GM12878 (cell line): ENCODE measurements at regions not wholly inside any gene's neighbourhood (a gene's known extent, or its start where the extent isn't known, plus 50 kb on each side); places are given as distances from the start of the nearest gene placed in this dataset.

Experiments used
- ATAC-seq: fragments of 200-7000 bp; cut with Tn5 transposase; 3 replicates; pipeline ENCODE4 v1.9.1; 2020; ENCODE audit warnings: mild to moderate bottlenecking, moderate library complexity
- BruUV-seq: library from RNA; stranded (reverse); fragments of 400-500 nt; replicated peaks from 2 replicates; lab custom pipeline; 2021; lab: Mats Ljungman, UMichigan
- CTCF ChIA-PET: fragments of 300-600 bp; sonication (Branson Sonifier 250); formaldehyde crosslinking; extraction: SDS; loops from one replicate; lab custom pipeline; 2021; ENCODE audit warnings: inconsistent platforms; lab: Yijun Ruan, JAX
- POLR2A ChIA-PET: fragments of 350-600 bp; formaldehyde crosslinking; extraction: SDS; loops from one replicate; lab custom pipeline; 2021; ENCODE audit warnings: inconsistent platforms; lab: Charles Lee
- RAD21 ChIA-PET: fragments of 300-600 bp; sonication (Branson Sonifier 250); formaldehyde crosslinking; loops from one replicate; lab custom pipeline; 2023; ENCODE audit warnings: antibody characterized with exemption; ENCODE audit not compliant: unreplicated experiment; lab: Charles Lee
- SMC1A ChIA-PET: fragments of 300-600 bp; sonication (Branson Sonifier 250); formaldehyde crosslinking; loops from one replicate; lab custom pipeline; 2023; ENCODE audit not compliant: unreplicated experiment, uncharacterized antibody; lab: Charles Lee
- DNase-seq: peaks from one replicate; pipeline ENCODE4 v3.0.0-alpha.2; 2011; ENCODE audit warnings: low read depth, low spot score
- FAIRE-seq: peaks from 3 replicates; lab custom pipeline; 2011; peaks lifted over from hg19 to GRCh38; lab: Jason Lieb, UNC
- H2AFZ ChIP-seq: 2 replicates; pipeline ENCODE4 v1.6.0; 2011; ENCODE audit warnings: low read depth, low read length, control low read depth; ENCODE audit not compliant: control insufficient read depth
- H3K27ac ChIP-seq: 2 replicates; pipeline ENCODE4 v1.5.1; 2011; ENCODE audit warnings: control low read depth; ENCODE audit not compliant: control insufficient read depth, insufficient read depth
- H3K27me3 ChIP-seq, 2 experiments: replicated peaks in 1 of 2; 2 replicates each; pipeline versions ENCODE4 v1.6.0 to v1.6.1; 2011; ENCODE audit warnings: low read length in 1 of 2; ENCODE audit not compliant: control insufficient read depth in 2 of 2, insufficient read depth in 2 of 2
- H3K36me3 ChIP-seq, 2 experiments: 2 replicates each; pipeline ENCODE4 v1.5.1; 2011; ENCODE audit warnings: low read length in 1 of 2; ENCODE audit not compliant: control insufficient read depth in 2 of 2, insufficient read depth in 2 of 2
- H3K4me1 ChIP-seq: 2 replicates; pipeline ENCODE4 v1.6.1; 2011; ENCODE audit warnings: mild to moderate bottlenecking, low read length, moderate library complexity, mixed read lengths; ENCODE audit not compliant: control insufficient read depth, insufficient read depth
- H3K4me2 ChIP-seq: 2 replicates; pipeline ENCODE4 v1.6.0; 2011; ENCODE audit warnings: control low read depth; ENCODE audit not compliant: control insufficient read depth, insufficient read depth
- H3K4me3 ChIP-seq: fragments of 200-600 bp; sonication (generic); 2 replicates; pipeline ENCODE4 v1.5.1; 2016
- H3K79me2 ChIP-seq: 2 replicates; pipeline ENCODE4 v1.6.0; 2011; ENCODE audit warnings: low read length; ENCODE audit not compliant: control insufficient read depth, insufficient read depth
- H3K9ac ChIP-seq: 2 replicates; pipeline ENCODE4 v1.8.0; 2011; ENCODE audit warnings: low read length, control low read depth, mixed read lengths; ENCODE audit not compliant: control insufficient read depth, insufficient read depth
- H3K9me3 ChIP-seq: replicated peaks from 3 replicates; pipeline ENCODE4 v1.5.1; 2011; ENCODE audit warnings: mild to moderate bottlenecking, low read length; ENCODE audit not compliant: control insufficient read depth, insufficient read depth
- H4K20me1 ChIP-seq: 2 replicates; pipeline ENCODE4 v1.6.0; 2011; ENCODE audit not compliant: control insufficient read depth, insufficient read depth
- BRCA1 ChIP-seq: IDR thresholded peaks from 2 replicates; pipeline ENCODE4 v1.6.1; 2011; ENCODE audit warnings: low read depth, low read length, improper control_type of control experiment
- IKZF1 ChIP-seq: fragments of 450-650 bp; conservative IDR thresholded peaks from 2 replicates; pipeline ENCODE4 v1.6.1; 2017; ENCODE audit warnings: antibody characterized with exemption, mild to moderate bottlenecking
- IKZF2 ChIP-seq, 2 experiments: fragments of 450-650 bp; IDR thresholded peaks; 2 replicates each; pipeline ENCODE4 v1.6.1; 2017; ENCODE audit warnings: mild to moderate bottlenecking in 2 of 2, moderate library complexity in 2 of 2
- NFXL1 ChIP-seq: fragments of 450-650 bp; IDR thresholded peaks from 2 replicates; pipeline ENCODE4 v1.6.1; 2017; ENCODE audit warnings: antibody characterized with exemption, mild to moderate bottlenecking, borderline replicate concordance
- POLR2AphosphoS5 ChIP-seq: IDR thresholded peaks from 2 replicates; pipeline ENCODE4 v1.6.1; 2011; ENCODE audit warnings: mild to moderate bottlenecking, low read length, inconsistent platforms
- SIN3A ChIP-seq: IDR thresholded peaks from 2 replicates; pipeline ENCODE4 v1.6.1; 2012; ENCODE audit warnings: low read depth, low read length, improper control_type of control experiment
- SREBF2 ChIP-seq: IDR thresholded peaks from 2 replicates; pipeline ENCODE4 v1.6.1; 2012; ENCODE audit warnings: mild to moderate bottlenecking, low read length
- ZNF384 ChIP-seq: IDR thresholded peaks from 2 replicates; pipeline ENCODE4 v1.6.1; 2012; ENCODE audit warnings: low read depth, mild to moderate bottlenecking, low read length, improper control_type of control experiment, borderline replicate concordance
- WGBS: methylation state at CpG from one replicate; pipeline ENCODE4 v1.1.6; 2016; ENCODE audit warnings: low lambda C conversion rate; ENCODE audit not compliant: insufficient replicate concordance, insufficient coverage; ENCODE audit errors: missing lambda C conversion rate; 5-methylcytosine and 5-hydroxymethylcytosine counted together
- in situ Hi-C: fragments of 300-500 bp; cut with MboI; formaldehyde crosslinking; loops from 9 replicates; pipeline ENCODE4 v1.14.3; 2018; ENCODE audit warnings: mixed read lengths
- intact Hi-C: fragments of 100-400 bp; cut with micrococcal nuclease; formaldehyde crosslinking; loops from one replicate; pipeline ENCODE4 v1.14.2; 2022; ENCODE audit not compliant: unreplicated experiment
- TF ChIP-seq, protein P1 (sequence below): fragments of 450-650 bp; IDR thresholded peaks from 2 replicates; pipeline ENCODE4 v1.6.1; 2018; ENCODE audit warnings: mild to moderate bottlenecking, low read depth, moderate library complexity; ENCODE audit not compliant: partially characterized antibody

DNA sequence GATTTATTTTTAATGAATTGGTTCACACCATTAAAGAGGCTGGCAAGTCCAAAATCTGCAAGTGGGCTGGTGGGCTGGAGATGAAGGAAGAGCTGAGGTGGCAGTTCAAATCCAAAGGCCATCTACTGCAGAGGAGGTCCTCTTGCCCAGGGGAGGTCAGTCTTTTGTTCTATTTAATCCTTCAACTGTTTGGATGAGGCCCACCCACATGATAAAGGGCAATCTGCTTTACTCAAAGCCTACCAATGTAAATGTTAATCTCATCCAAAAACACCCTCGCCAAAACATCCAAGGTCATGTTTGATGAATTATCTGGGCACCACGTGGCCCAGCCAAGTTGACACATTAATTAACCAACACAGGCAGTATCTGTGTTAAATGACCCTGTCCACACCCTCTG, 99.0 kb downstream of the RRAGC start:
- Histone ChIP-seq H4K20me1 (no peaks in the 10 kb centered on the region), H3K27ac (no peak overlapping the region), H3K9me3 (no peaks in the 10 kb centered on the region), H3K79me2 (no peaks in the 10 kb centered on the region), H2AFZ (no peak overlapping the region), H3K4me3 (no peak overlapping the region), H3K36me3 (no peaks in the 10 kb centered on the region), H3K4me2 (no peak overlapping the region), H3K27me3 (peaks cover 0 to 3% of the 10 kb centered on the region in 2 experiments; a peak in 1 of 4 replicates), H3K4me1 (no peaks in the 10 kb centered on the region), H3K9ac (no peak overlapping the region)
- BruUV-seq: no TSS peak
- 24% methylated on average over 2 of the region's 2 CpGs for WGBS
- SMC1A ChIA-PET: no interaction called here
- POLR2A ChIA-PET: no interaction called here
- RAD21 ChIA-PET: no interaction called here
- FAIRE-seq (no peak), ATAC-seq (no peak), DNase-seq (no peak)
- CTCF ChIA-PET: no interaction called here
- intact Hi-C loops: no loop called here
- TF ChIP-seq SREBF2 (no peak), NFXL1 (no peak), SIN3A (no peak), BRCA1 (no peak), ZNF384 (no peak), IKZF1 (no peak), IKZF2 (IDR thresholded peaks at IDR 0.05) (no peak), POLR2AphosphoS5 (no peak)
- TF ChIP-seq, protein P1, sequence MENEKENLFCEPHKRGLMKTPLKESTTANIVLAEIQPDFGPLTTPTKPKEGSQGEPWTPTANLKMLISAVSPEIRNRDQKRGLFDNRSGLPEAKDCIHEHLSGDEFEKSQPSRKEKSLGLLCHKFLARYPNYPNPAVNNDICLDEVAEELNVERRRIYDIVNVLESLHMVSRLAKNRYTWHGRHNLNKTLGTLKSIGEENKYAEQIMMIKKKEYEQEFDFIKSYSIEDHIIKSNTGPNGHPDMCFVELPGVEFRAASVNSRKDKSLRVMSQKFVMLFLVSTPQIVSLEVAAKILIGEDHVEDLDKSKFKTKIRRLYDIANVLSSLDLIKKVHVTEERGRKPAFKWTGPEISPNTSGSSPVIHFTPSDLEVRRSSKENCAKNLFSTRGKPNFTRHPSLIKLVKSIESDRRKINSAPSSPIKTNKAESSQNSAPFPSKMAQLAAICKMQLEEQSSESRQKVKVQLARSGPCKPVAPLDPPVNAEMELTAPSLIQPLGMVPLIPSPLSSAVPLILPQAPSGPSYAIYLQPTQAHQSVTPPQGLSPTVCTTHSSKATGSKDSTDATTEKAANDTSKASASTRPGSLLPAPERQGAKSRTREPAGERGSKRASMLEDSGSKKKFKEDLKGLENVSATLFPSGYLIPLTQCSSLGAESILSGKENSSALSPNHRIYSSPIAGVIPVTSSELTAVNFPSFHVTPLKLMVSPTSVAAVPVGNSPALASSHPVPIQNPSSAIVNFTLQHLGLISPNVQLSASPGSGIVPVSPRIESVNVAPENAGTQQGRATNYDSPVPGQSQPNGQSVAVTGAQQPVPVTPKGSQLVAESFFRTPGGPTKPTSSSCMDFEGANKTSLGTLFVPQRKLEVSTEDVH: no peak
- in situ Hi-C loops: no loop called here
